GM18861 (cell line): ENCODE measurements at regions not wholly inside any gene's neighbourhood (a gene's known extent, or its start where the extent isn't known, plus 50 kb on each side); places are given as distances from the start of the nearest gene placed in this dataset.
"Not testable (repeated sequence)": the region's sequence is repeated elsewhere in the genome, so short reads cannot be mapped to it uniquely, and the experiment has no call there.

Source experiments
- ATAC-seq: cut with Tn5 transposase; IDR thresholded peaks from one replicate; pipeline ENCODE4 v1.9.1; 2021; ENCODE audit not compliant: unreplicated experiment

GRCh38 chr10:45243261-45243660, 72.1 kb downstream of the OR13A1 start:
- no peak for ATAC-seq

DNA sequence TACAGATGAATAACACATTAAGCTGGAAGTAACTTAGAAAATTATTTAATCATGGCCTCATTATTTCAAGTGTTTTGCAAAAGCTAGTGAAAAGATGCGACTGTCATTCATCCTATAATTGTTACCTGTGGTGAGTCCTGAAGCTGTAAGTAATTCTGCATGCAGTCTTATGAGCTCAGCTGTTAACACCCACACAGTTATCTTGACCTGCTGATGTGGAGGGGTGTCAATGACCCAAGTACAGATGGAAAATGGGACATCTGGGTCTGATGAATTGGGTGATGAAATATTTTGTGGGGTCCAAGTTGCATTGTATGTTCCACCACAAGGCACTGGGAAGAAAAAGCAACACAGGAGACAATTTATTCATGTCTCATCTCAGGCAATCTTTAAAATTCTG, 68.9 kb downstream of the OR13A1 start:
- no peak for ATAC-seq

DNA sequence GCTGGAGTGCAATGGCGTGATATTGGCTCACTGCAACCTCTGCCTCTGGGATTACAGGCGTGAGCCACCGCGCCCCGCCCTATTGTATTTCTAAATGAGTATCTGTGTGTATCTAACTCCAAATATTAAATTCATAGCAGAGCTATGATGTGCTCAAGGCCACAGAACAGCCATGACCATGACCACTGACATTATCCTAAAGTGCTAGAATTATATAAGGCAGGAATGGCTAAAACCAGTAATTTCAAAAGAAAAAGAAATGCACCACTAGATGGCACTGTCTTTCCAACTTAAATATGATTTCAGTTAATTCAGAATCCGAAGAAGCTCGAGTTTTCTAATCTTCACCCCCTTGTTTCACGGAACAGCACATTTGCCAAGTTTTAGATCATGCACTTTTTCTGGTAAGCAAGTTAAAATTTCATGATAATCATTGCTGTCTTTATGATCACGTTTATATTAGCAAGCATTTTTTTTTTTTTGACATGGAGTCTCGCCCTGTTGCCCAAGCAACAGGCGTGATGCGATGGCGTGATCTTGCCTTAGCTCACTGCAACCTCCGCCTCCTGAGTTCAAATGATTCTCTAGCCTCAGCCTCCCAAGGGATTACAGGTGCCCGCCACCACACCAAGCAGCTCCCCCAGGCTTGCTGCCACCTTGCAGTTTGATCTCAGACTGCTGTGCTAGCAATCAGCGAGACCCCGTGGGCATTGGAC, 65.3 kb downstream of the OR13A1 start:
- ATAC-seq: peak; percentile 65

DNA sequence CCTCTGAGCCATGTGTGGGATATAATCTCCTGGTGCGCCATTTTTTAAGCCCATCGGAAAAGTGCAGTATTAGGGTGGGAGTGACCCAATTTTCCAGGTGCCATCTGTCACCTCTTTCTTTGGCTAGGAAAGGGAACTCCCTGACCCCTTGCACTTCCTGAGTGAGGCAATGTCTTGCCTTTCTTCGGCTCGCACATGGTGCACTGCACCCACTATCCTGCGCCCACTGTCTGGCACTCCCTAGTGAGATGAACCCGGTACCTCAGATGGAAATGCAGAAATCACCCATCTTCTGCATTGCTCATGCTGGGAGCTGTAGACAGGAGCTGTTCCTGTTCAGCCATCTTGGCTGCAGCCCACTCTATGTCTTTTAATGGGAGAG, 64.7 kb downstream of the OR13A1 start:
- not testable (repeated sequence) for ATAC-seq
